Activated gamma-delta T cell (primary cell): ENCODE measurements at regions not wholly inside any gene's neighbourhood (a gene's known extent, or its start where the extent isn't known, plus 50 kb on each side); places are given as distances from the start of the nearest gene placed in this dataset.

Experiments used
- DNase-seq: peaks from one replicate; lab custom pipeline; 2025; lab: John Stamatoyannopoulos, UW

DNA sequence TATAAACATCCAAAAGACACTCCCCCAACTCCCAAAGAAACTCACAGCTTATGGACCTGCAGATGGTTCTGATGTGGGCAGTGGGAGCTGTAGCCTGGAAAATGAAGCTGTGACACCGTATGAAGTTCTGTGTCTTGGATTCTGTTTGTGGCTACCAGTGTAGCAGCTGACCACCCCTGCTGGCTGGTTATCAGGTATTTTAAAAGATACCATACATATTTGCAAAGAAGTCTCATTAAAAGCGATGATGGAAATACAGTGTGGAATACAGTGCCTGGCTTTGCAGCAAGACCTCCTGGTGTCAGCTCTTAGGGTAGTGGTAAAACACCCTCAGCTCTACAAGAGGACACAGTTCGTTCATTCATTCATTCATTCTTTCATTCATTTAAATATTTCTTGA lies 194.3 kb upstream of the PRKCQ start:
- no peak for DNase-seq

DNA sequence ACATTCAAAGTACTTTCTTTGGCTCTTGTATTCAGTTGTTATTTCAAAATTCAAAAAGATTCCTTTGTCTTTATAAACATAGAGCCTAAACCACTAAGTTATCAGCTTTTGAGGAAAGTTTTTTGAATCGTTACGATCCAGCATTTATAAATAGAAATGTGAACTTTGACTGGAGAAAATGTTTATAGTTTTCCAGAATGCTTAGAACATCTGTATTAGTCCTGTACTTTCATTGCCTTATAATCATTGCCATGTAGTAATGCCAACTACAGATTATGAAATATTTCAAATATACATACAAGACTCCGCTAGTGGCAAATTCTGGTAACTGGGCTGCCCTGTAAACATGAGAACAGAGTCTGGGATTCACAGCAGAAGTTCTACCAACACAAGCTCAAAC lies 191.3 kb upstream of the PRKCQ start:
- DNase-seq: no peak

DNA sequence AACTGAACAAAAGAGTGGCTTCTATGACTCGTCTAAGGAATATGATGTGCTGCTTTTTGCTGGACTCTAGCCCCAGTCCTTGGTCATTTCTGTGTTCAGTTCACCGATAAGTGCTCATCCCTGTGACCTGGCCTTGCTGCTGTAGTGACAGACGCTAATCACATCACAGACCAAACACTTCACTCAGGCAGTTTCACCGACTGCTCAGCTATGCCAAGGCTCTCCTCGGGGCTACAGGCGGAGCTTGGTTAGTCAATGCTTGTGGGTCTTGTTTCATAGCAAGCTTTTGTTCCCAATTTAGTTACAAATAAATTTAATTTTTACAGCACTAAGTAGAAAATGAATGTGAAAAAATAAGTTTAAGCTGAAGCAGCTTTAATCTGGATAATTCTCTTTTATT lies 190.8 kb upstream of the PRKCQ start:
- DNase-seq: no peak

DNA sequence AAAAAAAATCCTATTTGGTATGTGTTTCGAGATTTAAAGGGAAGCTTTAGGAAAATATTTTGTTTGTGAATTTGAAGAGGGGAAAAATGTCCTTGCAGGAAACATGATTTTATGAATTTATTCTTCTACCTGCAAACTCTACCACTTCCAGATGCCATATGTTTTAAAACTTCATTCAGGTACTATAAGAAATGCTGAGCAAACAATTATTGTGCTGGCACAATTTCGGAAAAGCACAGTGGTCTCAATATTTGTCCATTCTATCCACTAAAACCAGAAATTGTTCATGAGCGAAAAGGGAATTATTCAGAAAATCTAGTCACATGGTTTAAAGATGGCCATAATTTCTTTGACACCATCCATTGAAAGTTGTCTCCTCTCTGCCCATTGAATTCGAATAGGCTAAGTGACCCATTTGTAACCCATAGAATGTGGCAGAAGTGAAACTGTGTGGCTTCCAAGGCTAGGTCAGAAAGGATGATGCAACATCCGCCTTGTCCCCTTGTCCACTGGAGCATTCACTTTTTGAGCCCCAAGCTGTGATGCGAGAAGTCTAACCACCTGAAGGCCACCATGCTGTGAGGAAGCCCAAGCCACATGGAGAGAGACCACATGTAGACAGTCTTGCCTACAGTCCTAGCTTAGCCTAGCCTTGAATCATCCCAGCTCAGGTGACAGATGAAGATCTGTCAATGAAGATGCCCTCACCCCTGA lies 189.8 kb upstream of the PRKCQ start:
- no peak for DNase-seq

DNA sequence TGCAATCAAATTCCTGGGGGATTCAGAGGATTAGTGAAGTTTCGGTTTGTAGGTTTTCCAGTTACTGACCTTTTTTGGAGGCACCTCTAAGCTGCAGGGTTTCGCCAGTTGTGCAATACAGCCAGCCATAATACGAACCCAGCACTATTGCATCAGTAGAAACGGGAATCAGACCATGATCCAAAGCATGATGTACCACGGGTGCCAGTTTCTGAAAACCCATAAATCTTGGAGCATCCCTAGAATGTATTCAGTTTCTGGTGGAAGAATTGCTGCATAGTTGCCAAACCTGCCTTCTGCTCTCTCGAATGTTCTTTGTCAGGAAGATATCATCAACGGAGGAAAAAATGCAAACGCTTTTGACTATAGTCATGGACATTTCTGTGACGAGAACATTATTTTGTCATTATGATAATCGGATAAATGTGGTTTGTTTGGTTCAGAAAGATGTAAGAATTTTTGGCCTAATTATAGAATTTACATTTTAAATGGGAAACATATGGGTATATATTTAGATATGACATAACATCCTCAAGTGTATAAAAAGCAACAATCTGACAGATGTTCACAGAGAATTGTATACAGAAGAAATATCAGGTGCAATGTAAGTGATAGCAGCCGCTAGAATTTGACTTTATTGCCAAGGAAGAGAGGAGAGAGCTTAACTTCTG lies 186.2 kb upstream of the PRKCQ start:
- DNase-seq: no peak

DNA sequence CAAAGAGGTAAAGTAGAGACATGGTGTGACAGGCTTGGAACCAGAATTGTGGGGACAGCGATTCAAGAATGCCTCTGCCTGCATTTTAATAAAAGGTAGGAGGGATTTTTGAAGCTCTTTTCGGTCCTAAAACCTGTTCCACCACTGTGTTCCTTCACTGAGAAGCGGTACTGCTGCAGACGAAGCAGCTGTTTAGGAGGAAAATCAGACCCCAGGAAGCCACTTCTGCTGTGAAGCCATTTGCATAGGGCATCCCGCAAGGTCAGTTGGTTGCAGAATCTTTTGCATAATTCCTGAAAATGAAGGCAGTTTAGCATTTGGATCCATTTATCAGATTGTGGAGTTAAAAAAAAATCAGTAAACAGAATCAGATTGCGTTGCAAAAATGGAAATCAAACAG lies 183.3 kb upstream of the PRKCQ start:
- DNase-seq: no peak

DNA sequence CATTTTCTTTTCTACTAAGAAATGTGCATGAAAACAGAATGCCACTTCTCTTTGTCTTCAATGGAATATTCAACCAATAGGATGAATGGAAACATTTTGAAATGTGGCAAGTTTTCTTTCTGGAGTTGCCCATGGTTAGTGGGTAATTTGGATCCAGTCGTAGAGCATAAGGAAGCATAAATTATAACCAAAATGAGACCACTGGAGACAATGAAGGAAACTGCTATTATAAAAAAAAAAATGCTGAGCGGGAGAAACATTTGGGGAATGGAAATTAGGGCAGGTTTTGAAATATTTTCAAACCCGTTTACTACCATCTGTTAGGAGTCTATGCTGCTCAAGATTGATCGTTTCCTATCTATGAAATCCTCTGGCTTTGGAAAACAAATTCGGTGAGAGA lies 182.9 kb upstream of the PRKCQ start:
- no peak for DNase-seq

DNA sequence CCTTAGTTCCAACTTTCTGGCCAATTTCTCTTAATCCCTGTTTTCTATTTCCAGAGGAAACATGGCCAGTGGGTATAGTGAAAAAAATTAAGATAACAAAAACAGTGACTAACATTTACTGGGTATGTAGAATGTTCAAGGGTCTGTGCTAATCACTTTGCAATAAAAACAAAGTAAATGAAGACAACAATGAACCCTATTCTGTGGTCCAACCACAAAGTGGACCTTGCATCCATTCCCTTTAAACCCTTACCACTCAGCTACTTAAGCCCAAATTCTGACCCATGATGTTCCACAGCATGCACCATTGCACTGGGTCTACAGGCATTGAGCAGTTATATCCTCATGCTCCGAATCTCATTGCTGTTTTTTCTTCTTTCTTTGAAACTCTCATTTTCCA lies 179.9 kb upstream of the PRKCQ start:
- DNase-seq: no peak

DNA sequence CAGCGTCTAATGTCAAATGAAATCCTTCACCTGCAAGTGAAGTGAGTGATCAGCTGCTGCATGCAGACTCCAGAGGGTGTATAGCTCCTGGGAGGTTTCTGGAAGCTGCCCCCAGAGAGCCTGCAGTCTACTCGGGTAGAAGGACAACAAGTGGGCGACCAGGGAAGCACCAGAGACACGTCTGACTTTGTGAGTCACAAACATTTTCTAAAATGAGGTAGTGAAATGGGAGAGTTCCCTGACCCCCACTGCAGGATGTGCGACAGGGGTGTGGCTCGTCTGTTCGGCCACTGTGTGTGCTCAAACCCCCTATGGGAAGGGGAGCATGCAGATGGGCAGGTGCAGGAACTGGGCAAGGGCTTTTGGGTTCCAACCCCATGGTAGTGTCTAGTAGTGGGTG lies 177.1 kb upstream of the PRKCQ start:
- DNase-seq: no peak

DNA sequence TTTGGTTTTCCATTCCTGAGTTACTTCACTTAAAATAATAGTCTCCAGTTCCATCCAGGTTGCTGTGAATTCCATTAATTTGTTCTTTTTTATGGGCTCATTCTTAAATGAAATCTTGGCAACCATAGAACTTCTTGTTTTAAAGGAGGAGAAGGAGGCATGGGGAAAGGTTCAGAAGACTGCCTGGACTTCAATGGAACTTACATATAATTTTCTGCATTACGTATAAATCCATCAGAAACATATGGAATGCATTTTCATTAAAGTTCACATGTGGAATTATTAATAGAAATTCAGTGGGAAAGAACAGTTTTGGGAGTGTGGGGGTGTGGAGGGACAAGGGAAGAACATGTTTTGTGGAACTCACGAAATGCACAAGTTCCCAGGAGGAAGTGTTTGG lies 176.6 kb upstream of the PRKCQ start:
- DNase-seq: no peak

DNA sequence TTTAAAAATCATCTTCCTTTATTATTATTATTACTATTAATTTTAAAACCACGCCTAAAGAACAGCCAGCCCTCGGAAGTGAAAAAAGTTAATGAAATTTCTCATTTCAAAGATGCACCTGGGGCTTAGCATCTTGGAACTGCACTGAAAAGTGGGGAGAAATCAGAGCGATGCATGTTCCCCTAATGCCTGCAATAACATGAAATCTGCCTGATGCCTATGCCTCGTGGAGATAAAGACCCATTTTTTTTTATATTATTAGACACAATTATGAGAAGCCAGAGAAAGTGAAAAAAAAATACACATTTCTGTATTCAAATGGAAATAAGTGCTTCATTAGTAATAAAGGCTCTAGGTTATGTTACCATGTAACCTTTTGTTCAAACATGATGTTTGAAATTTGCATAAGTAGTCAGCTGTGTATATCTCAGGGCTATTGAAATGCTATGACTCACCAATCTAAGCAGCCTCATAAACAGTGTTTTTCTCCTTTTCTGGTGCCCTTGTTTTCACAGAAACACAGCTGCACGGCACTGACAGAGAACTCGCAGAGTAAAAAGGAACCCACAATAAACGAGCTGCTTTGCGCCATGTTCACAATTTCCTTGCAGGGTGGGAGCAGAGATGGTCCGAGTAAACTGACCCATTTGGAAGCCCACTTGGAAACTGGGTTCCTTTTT lies 175.8 kb upstream of the PRKCQ start:
- no peak for DNase-seq

DNA sequence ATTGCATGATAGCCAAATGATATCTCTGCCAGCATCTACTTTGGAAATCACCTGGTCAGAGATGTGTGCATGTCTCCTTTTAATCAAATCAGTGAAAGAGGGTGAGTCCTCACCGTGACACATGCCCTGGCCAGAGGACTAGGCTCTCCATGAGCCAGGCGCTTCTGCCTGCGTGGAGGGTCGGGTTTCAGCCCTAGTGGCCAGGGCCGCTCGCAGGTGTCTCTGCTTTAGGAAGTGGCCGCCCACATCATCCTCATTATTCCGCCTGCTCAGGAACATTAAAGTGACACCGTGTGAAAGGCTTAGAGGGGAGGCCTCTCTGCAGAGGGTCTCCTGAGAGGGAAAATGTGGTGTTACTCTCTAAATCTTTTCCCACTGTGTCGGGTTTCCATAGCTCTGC lies 173.6 kb upstream of the PRKCQ start:
- no peak for DNase-seq

DNA sequence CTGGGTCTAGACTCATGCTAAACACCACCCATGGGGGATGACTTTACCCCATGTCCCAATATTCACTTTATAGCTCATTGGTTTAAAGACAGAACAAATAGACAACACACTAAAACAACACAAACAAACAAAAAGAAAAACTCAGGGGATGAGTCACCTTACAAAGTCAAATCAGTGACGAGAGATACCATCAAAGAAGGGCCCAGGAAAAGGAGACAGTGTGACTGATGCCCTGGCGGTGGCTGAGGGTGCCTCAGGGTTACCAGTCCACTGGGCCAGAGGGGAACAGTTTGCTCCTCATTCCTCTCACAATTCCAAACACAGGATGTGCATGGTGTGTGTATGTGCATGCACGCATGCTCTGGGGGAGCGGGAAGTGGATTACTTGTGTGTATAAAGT lies 171.3 kb upstream of the PRKCQ start:
- DNase-seq: no peak

DNA sequence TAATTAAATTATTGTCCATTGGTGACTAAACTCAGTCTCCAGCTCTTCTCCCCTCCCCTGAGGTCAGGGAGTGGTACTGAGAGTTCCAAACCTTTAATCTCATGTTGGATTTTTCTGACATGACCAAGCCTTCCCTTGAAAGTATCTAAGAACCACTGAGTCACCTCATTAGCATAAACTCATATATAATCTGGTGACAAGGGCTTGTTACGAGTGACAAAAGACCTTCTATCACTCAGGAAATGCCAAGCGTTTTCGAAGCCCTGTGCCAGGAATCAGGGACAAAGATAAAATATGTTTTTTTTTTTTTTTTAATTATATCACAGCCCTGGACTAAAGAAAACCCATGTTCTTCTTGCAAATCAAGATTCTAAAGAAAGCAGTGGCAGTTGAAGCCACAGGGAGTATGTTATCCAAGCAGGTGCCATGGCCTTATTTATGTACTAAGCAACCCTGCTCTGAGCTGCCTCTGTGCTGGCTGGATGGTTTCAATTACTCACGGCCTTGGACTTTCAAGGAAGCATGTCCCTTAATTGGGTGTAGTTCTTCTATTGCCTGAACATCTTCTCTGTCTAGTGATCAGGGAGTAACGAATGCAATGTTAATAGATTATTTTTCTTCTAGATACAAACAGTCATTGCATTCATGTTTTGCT lies 169.0 kb upstream of the PRKCQ start:
- no peak for DNase-seq

DNA sequence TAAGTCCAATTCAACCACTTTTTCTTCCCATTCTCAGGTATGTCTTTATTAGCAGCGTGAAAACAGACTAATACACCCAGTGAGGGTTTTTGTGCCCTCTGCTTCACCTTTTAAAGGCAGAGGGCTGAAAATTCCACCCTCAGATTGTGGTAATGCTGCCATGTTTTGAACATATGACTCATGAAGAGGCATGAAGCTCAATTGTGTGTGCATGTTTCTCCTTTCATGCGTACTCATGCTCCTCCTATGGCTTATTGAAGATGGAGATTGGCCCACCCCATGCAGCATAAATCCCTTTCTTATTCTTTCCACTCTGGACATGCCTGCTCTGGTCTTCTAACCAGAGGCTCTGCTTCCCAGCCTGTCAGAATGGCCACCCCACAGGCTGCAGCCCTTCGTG lies 168.0 kb upstream of the PRKCQ start:
- no peak for DNase-seq

DNA sequence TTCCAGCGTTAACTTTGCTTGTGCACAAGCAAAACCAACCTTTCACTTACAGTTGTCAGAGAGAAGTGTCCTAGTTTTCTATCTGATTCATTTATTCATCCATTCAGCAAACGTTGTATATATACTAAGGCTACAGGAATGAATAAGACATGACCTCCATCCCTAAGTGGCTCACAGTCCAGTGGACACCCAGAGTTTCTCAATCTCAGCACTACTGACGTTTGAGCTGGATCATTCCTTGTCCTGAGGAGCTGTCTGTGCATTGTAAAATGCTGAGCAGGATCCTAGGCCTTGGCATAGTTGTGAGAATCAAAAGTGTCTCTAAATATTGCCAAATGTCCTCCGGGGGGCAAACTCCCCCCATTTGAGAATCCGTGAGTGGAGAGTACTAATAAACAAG lies 166.7 kb upstream of the PRKCQ start:
- no peak for DNase-seq

DNA sequence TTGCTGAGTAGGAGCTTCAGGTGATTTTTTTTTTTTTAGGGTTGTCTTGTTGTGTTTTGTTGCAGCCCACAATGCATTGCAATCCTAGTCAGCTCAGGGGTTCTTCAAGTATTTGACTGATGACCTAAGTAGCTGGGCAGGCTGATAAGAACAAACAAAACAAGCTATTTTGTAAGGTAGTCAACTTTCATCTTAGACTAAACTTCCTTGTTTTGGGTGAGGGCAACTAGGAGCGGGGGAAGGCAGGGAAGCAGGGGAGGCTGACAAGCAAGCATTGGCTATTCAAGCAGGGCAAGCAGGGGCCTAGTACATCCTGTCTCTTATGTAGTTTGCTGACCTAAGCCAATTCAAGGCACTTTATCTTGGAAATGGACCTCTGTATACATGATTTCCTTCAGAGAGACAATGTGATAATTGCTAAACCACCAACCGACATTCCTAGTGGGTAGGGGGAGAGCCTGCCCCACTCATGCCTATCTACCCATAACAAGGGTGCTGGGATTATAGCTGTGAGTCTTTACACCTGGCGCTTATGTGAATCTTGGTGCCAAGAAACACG lies 163.3 kb upstream of the PRKCQ start:
- no peak for DNase-seq

DNA sequence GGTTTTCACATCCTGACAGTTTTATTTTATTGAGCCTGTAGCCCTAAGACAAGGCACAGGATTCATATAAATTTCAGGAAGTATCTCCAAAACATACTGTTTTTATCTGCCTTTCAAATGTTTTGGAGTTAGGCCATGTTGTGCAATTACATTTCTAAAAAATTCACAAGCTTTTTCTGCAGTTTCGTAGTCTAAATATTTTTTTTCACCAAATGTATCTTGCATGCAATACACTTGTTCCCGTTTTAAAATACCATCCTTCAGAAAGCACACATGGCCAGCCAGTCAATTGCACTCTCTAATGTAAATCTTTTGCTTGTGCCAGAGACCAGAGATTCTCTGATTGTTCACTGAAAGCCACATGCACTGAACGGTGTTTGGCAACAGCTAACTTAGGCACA lies 161.5 kb upstream of the PRKCQ start:
- DNase-seq: no peak

DNA sequence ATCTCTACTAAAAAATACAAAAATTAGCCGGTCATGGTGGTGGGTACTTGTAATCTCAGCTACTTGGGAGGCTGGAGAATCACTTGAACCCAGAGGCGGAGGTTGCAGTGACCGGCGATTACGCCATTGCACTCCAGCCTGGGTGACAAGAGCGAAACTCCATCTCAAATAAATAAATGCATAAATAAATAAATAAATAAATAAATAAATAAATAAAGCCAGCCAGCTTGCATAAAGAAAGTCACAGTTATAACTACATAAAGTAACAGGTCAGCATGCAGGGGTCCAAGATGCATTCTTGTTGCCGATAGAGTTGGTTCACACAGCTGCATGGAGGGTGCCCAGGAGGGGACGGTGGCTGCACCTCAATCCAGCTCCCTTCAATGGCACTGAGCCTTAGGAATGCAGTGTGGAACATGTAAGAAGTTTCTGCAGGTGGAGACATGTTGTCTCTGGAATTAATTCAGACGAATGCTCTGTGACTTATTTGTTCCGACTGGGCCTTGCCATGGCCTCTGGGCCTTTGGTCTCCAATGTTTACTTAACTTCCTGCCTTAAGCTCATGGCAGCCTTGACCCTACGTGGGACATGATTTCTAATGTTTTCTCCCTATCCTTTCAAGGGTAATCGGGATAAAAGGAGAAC lies 159.6 kb upstream of the PRKCQ start:
- DNase-seq: no peak

DNA sequence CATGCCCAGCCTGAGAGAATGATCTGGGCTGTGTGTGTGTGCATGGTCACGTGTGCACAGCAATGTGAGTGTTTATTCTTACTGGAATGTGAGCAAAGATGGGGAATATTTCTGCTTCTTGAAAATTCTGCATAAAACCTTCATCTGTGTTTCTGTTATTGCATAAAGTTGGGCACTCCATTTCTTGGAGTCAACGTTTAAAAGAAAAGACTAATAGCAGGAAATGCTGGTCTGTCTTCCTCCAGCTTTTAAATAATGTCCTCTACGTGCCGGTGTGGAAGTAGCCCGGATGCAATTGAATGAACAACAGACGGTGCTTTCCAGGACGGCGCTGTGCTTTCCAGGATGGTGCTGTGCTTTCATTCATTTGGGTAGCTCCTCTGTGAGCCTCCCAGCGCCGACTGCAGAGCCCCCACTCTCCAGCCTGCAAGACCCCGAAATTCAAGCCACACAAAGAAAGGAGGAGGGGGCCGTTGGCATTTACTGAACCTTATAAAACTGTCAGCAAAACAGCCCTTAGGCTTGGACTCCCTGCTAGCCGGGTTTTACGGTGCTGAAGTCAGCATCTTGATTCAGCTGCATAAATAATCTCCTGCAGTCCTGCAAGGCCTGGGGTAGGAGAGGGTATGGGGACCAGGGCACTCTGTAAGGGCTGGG lies 158.2 kb upstream of the PRKCQ start:
- DNase-seq: no peak

DNA sequence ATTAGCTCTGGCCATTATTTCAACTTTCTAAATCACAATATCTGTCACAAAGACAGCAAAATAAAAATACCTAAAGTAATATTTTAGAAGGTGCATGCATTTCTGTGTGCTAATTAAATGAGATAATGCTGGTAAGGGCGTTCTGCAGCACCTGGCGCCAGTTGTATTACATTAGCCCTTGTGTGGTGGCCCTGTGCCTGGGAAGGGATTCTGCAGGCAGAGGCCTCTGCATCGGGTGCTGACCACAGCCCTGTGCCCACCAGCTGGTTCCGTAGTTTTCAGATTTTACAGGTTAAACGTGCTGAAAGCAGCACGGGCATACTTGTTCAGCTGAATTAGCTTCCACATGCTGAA lies 157.7 kb upstream of the PRKCQ start:
- no peak for DNase-seq
